SK-N-SH (cell line): ENCODE measurements at regions not wholly inside any gene's neighbourhood (a gene's known extent, or its start where the extent isn't known, plus 50 kb on each side); places are given as distances from the start of the nearest gene placed in this dataset.

ENCODE experiments used
- CTCF ChIP-seq: fragments of 200-600 bp; sonication (generic); IDR thresholded peaks from 2 replicates; pipeline ENCODE4 v1.6.1; 2017; ENCODE audit warnings: antibody characterized with exemption, mild to moderate bottlenecking, moderate library complexity
- EP300 ChIP-seq, 2 experiments: IDR thresholded peaks; 2 replicates each; pipeline versions ENCODE4 v1.4.0 to v1.6.1; 2012; ENCODE audit warnings: borderline replicate concordance in 1 of 2, low read depth in 1 of 2, low read length in 1 of 2
- FOXM1 ChIP-seq: IDR thresholded peaks from 2 replicates; pipeline ENCODE4 v1.4.0; 2012; ENCODE audit warnings: low read depth, mild to moderate bottlenecking
- POLR2AphosphoS5 ChIP-seq: IDR thresholded peaks from 2 replicates; pipeline ENCODE4 v1.6.1; 2012; ENCODE audit warnings: low read depth, low read length
- SIN3A ChIP-seq: IDR thresholded peaks from 2 replicates; pipeline ENCODE4 v1.6.1; 2012; ENCODE audit warnings: low read depth, mild to moderate bottlenecking, low read length, moderate library complexity, borderline replicate concordance
- TF ChIP-seq, protein P1 (sequence below): IDR thresholded peaks from 2 replicates; pipeline ENCODE4 v1.6.1; 2012; ENCODE audit warnings: mild to moderate bottlenecking, low read depth, low read length, moderate library complexity

DNA sequence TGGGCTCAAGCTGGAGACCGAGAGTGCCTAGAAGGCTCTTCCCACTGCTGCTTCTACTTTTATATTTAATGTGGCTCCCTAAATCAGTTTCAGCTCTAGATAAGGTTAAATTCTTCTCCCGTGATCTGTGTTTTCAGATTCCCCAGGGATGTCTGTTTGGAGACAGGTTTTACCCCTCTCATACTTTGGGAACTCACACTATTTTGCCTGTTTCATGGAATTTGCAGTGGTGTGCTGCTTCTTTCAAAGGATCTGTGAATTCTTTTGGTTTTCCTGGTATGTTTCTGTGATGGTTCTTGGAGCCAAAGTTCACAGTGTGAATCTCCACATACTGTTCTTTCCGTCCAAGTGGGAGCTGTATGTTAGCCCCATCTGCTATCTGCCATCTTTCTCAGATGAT lies 238.3 kb upstream of the SLITRK3 start:
- TF ChIP-seq CTCF (no peak), FOXM1 (no peak), POLR2AphosphoS5 (no peak), SIN3A (no peak), EP300 (IDR thresholded peaks at IDR 0.05; ENCODE audit: borderline replicate concordance in 1 of 2, low read depth in 1 of 2, low read length in 1 of 2) (no peak)
- TF ChIP-seq, protein P1, sequence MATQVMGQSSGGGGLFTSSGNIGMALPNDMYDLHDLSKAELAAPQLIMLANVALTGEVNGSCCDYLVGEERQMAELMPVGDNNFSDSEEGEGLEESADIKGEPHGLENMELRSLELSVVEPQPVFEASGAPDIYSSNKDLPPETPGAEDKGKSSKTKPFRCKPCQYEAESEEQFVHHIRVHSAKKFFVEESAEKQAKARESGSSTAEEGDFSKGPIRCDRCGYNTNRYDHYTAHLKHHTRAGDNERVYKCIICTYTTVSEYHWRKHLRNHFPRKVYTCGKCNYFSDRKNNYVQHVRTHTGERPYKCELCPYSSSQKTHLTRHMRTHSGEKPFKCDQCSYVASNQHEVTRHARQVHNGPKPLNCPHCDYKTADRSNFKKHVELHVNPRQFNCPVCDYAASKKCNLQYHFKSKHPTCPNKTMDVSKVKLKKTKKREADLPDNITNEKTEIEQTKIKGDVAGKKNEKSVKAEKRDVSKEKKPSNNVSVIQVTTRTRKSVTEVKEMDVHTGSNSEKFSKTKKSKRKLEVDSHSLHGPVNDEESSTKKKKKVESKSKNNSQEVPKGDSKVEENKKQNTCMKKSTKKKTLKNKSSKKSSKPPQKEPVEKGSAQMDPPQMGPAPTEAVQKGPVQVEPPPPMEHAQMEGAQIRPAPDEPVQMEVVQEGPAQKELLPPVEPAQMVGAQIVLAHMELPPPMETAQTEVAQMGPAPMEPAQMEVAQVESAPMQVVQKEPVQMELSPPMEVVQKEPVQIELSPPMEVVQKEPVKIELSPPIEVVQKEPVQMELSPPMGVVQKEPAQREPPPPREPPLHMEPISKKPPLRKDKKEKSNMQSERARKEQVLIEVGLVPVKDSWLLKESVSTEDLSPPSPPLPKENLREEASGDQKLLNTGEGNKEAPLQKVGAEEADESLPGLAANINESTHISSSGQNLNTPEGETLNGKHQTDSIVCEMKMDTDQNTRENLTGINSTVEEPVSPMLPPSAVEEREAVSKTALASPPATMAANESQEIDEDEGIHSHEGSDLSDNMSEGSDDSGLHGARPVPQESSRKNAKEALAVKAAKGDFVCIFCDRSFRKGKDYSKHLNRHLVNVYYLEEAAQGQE: no peak
